ENCODE measurements at regions not wholly inside any gene's neighbourhood (a gene's known extent, or its start where the extent isn't known, plus 50 kb on each side); places are given as distances from the start of the nearest gene placed in this dataset.

DNA sequence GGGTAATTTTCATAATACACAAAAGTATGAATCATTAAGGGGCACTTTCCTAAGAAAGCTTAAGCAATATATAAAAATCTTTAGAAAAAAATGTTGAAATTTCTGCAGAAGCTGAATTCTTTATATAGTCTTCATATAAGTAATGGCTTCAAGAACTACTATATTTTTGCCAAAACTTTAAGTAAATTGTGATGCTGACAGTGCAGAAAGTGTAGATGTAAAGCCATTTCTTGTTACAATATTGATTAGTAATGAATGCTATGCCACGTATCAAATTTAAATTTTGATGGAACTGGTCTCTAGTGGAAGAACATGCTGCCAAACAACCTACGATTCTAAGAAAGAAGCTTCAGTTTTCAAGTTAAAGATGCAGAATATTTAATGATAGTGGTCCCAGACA is 1210.0 kb downstream of the SLITRK1 start:
- DNase-seq, result no peak

DNA sequence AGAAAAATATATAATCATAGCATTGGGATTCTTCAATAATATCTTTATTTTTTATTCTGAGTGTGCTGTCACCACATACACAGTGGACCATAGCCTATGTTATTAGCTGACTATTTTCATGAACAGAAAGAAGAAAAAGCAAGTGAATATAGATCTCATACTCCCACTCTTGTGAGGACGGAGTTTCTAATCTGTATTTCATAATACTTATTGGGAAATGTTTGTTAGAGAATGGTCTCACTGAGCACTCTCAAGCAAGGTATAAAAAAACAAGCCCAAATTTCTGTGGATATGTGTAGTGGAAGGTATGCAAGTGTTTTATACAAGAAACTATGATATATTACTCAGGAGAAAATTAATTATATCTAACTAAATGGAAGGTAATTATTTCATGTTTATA is 1218.1 kb downstream of the SLITRK1 start:
- no peak for DNase-seq

DNA sequence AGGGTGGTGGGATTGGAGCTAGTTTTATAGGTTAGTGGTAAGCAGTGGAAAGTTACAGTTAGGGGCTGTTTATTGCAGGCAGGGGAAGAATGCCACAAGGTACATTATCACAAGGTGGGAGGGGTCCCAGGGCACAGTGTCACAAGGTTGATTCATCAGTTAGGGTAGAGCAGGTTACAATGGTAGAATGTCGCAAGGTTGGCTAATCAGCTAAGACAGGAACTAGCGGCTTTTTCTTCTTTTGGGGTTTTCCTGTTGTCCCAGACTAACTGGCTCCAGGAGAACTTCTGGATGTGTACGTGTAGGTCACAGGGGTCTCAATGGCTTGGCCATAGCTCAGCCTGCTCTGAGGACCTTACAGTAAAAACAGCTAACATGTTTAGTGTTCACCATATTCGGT is 1221.1 kb downstream of the SLITRK1 start:
- no peak for DNase-seq

DNA sequence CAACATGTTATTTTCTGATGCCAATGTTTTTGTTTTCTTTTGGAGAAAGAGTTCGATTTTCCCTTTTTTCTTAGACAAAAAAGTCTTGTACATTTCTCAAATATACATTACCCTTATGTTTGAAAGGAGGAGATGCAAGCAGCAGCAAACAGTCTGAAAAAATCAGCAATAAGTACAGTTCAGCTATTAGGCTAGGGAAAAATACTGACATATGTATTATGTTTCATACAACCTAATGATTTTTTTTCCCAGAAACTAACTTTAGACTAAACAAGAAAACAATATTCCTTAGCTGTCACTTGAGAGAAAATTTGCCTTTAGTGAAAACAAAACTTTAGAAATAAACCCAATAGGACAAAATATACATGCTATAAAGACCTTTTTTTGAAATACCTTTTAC is 1223.5 kb downstream of the SLITRK1 start:
- DNase-seq, result no peak

DNA sequence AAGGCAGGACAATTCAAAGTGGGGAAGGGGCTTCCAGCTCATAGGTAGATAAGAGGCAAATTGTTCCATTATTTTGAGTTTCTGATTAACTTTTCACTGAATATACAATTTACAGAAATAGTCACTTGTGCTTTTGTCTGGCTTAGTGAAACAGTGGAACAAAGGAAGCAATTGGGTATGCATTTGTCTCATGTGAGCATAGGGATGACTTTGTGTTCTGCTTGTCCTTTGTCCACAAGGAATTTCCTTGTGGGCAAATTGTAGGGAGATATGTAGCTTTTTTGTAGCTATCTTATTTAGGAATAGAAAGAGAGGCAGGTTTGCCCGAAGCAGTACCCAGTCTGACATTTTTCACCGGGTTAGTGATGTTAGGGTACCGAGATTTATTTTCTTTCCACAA is 1224.8 kb downstream of the SLITRK1 start:
- no peak for DNase-seq

DNA sequence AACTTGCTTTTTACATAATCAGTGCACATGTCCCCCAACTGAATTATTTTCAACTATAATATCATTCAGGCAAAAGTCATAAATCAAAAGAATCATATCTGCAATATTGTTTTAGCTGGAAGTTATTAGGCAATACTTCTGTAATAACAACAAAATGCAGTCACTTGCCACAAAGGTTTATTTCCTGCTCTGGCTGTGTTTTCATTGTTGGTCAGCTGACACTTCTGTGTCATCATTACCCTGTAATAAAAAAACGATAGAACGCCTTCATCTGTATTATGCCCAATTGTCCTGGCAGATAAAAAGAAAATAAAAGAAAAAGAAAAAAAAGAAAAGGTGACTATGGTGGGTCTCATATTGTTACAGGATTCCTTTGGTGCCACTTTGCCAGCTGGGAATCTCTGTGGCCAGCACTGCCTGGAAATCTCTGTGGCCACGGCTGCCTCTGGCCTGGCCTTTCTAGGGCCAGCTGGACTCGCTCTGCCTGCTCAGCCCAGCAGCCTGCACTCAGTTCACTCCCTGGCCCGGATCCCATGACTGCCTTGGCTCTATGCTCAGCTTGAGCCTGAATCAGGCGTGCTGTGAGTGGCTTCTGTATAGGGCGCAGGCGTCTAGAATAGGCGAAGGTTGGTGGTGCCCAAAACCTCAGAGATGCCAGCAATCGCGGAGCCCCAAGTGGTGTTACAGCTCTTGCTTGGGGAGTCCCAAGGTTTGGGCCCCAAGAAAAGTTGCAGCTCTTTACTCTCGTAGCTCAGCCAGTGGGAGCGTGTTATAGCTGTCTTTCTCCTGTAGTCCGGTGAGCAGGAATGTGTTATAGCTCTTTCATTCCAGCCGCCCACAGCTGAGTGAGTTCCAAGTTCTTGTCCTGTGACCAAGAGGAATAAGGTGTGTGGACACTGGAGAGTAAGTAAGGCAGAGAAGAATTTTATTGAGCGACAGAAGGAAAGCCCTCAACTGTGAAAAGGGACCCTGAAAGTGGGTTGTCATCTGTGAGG is 1227.1 kb downstream of the SLITRK1 start:
- DNase-seq, result no peak

DNA sequence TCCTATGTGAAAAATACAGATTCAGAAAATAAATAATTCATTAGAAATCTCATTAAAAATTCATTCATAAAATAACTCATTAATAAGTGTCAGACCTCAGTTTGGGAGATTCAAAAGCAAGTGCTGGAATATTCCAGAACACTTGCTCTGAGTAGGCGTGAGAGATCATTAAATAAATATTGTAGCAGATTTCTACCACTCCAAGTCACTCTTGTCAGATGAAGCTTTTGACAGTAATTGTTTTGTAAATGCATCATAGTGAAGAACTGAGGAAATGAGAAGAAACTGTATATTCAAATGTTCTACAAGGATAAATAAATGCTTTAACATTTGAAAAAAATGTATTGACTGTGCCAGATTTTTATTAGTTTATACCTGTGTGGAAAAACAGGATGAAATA is 1228.1 kb downstream of the SLITRK1 start:
- DNase-seq, result no peak

DNA sequence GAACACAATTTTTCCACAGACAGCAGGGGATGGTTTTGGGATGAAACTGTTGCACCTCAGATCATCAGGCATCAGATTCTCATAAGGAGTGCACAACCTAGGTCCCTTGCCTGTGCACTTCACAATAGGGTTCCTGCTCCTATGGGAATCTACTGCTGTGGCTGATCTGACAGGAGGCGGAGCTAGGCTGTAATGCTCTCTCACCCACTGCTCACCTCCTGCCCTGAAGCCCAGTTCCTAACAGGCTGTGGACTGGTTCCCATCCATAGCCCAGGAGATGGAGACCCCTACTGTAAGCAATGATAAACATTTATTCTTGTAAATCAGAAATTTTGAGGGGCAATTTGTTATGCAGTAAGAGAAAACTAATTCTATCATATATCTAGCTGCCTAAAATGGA is 1234.7 kb downstream of the SLITRK1 start:
- no peak for DNase-seq

DNA sequence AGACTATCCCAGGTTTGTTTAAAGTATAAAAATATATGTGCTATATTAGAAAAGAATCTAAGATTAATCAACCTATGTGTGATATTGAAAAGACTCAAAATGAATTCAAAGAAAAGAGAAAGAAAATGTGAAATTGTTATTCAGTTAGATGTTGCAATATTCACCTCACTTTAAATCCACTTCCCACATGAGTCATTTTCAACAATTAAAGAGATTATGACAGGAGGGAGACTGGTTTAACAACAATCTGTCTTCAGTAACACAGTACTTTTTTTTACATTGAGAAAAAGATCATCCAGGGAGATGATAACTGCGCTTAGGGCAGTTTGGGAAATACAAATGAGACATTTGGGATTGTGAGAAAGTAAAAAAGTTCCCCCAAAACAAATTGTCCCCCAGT is 1246.2 kb downstream of the SLITRK1 start:
- no peak for DNase-seq

DNA sequence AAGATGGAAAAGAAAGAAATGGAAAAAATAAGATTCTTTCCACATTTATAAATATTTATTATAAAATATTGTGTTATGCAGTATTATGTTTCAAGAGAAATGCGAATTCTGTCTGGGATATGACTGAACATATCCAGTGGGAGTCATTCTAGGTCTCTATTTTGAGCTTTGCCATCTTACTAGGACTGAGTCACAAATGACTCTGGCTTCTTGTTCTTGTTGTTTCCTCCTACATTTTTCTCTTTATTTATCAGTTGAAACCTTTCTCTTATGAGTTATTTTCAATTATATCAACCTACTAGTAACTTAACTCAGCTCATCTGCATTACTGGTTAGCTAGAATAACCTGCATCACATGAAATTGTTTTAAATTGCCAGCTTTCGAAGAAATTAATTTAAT is 1247.3 kb downstream of the SLITRK1 start:
- no peak for DNase-seq

DNA sequence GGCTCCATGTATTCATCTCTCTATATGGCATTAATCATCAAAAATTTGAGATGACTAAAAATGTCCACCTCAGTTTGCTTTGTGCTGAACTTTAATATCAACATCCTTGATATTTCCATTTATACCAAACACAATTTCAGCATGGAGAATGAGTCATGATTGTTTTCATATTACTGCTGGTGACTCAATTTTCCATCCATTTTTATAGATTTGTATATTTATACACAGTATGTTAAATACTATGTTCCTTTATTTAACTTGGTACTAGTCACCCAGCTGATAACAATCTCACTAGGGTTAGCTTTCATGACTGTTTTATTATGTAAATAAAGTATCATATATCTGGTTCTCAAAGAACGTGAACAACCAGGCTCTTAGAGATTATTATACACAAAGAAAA is 1255.1 kb downstream of the SLITRK1 start:
- DNase-seq, result peak; percentile 16

DNA sequence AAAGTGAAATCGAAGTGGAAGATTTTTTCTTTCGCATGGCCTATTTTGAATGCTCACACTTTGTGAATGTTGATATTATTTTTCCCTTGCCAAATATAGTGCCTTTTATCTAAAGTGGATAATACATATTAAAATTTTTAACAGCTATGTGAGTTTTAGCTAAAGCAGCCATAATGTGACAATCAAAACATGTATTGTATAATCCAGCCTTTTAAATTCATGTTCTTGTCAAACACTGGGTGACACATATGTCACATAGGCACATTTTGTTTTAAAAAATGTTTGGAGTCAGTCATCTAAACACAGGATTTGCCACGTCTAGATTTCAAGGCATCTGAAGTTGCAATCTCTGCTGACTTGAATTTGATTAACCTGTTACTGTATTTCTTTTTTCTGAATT is 1256.6 kb downstream of the SLITRK1 start:
- no peak for DNase-seq

DNA sequence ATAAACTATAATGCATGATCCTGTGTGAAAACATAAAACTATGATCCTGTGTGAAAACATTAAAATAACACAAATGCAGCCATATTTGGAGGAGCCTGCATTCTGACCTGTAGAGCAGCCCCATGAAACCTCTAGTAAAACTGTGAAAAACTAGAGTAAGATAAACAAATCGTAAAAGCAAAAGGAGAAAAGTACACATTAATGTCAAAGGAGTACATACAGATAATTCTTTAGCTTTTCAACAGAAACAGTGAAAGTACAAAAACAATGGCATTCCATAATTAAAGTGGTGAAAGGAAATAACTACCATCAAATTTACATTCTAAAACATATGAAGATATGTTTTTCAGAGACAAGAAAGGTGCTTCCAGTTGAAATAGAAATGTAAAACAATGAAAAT is 1267.2 kb downstream of the SLITRK1 start:
- no peak for DNase-seq

DNA sequence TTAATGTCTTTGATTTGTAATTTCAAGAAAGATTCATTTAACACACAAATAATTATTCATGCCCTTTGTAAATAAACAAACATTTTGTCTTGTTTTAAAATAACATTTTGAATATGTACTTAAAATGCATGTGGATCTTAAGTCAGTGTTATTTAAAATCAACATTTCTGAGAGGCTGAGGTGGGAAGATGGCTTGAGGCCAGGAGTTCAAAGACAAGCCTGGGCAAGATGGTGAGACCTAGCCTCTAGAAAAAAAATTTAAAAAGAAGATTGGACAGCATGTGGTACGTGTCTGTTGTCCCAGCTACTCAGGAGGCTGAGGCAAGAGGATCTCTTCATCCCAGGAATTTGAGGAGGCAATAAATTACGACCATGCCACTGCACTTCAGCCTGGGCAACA is 1268.2 kb downstream of the SLITRK1 start:
- DNase-seq, result no peak

DNA sequence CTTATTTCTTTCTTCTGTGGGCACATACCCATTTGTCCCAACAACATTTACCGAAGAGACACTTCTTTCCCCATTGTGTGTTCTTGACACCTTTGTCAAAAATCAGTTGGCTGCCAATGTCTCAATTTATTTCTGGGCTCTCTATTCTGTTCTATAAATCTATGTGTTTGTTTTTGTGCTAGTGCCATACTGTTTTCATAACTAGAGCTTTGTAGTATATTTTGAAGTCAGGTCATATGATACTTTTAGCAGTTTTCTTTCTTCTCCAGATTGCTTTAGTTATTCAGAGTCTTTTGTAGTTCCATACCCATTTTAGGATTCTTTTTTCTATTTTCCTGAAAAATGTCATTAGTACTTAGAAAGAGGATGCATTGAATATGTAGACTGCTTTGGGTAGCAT is 1276.3 kb downstream of the SLITRK1 start:
- no peak for DNase-seq

DNA sequence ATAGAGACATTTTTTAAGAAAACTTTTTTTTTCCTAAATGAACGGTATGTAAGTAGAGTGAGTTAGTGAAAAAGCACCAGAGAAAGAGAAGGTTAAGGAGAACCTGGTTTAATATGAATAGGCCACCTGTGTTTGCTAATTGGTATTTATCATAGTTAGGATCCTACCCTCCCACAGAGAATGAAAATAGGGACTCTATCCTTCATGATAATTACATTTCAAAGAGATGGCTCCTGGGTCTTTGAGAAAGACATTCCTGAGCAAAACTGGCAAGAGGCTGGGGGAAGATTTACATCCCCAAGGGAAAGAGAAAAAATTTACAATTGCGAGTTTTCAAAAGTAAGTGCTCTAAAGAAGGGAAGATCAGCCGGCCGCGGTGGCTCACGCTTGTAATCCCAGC is 1284.5 kb downstream of the SLITRK1 start:
- DNase-seq, result peak; percentile 28

DNA sequence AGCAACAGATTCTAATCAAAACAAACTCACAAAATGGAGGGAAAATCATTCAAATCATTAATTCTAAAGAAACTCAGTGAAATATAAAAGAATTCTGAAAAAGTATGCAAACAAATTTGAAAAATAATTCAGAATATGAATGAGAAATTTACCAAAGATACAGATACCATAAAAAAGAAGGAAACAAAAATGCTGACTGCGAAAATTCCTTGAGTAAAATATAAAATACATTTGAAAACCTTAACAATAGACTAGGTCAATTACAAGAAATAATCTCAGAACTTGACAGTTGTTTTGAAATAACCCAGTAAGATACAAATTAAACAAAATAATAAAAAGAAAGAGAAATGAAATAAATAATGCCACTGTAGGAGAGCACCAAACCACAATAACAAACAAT is 1289.0 kb downstream of the SLITRK1 start:
- no peak for DNase-seq

DNA sequence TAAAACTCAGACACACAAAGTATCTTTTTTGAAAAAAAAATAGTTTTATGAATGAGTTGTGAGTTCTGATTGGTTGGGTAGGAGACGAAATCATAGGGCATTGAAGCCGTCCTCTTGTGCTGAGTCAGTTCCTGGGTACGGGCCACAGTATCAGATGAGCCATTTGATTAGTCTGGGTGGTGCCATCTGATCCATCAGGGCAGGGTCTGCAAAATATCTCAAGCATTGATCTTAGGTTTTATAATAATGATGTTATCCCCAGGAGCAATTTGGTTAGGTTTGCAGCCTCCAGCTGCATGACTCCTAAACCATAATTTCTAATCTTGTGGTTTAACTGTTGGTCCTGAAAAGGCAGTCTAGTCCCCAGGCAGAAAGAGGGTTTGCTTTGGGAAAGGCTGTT is 1310.6 kb downstream of the SLITRK1 start:
- DNase-seq, result no peak

DNA sequence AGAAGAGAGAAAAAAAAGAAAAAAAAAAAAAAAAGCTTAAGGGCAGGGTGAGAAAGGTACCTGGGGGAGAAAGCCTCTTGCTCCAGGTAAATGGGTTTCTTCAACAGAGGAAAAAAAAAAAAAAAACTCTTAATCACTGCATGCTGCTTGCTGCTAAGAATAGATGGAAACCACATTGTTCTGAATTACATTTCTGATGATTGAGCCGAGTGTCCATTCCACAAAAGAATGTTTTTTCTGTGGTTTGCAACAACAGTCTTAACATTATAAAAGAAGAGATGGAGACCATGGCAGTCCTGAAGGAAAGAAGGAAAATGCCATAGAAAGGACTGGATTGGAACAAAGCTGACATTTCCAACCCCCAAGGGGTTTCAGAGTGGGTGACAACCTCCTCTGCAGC is 1312.7 kb downstream of the SLITRK1 start:
- DNase-seq, result no peak

DNA sequence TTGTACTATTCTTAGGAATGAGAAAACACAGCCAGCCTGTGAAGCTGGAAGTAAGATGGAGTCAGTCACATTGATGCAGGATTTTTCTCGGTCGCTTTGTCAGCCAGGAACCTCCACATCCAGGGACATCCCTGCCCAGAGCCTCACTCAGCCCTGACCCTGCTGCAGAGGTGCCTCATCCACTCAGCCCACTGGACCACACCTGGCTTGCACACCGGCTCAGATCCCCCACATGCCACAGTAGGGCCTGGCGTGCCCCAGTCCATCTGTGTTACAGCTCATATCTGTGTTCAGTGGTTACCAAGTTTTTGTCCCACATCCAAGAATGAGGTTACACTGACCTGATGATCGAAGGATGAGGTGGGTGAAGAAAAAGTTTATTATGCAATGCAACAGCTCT is 1315.4 kb downstream of the SLITRK1 start:
- DNase-seq, result no peak

DNA sequence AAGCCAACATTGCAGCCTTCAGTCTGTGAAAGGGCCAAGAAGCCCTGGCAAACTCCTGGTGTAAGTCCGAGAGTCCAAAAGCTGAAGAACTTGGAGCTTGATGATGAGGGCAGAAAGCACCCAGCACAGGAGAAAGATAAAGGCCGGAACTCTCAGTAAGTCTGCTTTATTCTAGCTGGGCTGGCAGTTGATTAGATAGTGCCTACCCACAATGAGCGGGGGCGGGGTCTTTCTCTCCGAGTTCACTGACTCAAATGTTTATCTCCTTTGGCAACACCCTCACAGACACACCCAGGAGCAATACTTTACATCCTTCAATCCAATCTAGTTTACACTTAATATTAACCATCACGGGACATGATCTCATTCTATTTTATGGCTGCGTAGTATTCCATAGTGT is 1317.1 kb downstream of the SLITRK1 start:
- no peak for DNase-seq

DNA sequence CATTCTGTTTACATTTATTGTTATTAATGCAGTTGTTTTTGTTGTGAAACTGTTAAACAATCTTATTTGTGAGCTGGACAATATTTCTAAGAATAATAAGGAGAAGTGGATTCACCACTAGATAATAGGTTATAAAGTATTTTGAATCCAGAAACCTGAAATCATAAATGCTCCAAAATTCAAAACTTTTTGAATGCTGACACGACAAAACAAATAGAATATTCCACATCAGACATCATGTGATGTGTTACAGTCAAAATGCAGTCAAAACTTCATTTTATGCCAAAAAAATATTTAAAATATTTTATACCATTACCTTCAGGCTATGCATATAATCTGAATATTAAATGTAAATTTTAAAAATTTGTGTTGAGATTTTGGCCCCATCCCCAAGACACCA is 1321.4 kb downstream of the SLITRK1 start:
- DNase-seq, result no peak

DNA sequence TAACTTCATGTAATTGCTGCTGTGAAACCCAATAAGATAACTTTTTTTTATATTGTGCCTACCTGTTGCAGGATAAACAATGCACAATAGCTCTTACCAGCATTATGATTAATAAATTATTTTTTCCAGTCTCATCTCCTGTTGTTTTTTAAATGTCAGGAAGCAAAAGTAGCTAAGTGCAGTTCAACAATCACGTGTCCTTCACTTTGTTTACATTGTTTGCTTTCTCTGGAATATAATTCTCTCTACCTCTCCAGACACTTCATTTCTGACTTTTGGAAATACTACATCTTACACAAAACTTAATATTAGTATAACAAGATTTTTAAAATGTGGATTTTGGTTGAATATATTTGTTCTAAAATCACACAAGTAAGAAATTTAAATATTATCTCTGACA is 1359.4 kb downstream of the SLITRK1 start:
- no peak for DNase-seq

DNA sequence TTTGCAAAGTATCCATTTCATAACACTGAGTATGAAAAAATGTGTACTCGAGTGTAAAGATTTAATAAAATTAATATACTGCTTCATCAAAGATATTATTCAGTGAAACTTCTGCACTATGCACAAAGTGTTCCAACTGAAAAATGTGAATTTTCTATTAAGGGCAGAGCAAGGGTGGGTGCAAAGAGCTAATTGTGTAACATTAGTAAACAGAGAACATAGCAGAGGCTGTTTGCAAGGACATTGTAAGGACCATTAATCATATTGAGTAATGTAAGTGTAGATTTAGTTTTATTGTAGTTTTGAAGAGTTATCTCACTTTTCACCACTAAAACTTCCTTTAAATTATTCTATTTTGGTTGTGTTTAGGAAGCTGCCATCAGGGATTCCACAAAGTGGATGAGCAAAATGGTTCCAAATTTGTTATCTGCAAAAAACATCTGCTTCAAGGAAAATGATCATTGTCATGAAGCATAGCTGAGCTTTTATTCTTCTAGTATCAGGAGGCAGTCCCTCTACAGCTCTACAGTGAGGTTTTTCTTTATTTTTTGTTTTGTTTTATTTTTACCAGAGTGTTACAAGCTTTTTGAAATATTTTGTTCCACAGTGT is 1375.4 kb downstream of the SLITRK1 start:
- DNase-seq, result no peak

DNA sequence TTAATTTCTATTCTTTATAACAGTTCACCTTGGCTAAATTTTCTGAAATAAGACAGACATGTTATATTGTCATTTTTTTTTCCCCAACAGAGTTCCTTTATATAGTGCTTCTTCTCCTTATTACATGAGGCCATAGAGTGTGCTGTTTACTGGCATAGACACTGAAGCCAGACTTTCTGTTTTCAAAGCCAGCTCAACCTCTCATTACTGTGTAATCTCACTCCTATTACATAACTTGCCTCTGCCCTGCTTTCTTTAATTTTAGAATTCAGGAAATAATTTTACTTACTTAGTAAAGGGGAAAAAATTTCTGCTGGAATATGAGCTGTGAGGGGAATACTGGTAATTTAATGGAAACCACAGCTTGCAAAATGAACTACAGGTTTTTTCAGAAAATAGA is 1380.4 kb downstream of the SLITRK1 start:
- no peak for DNase-seq

Measured in COR-L47 (cell line).